ENCODE measurements at regions not wholly inside any gene's neighbourhood (a gene's known extent, or its start where the extent isn't known, plus 50 kb on each side); places are given as distances from the start of the nearest gene placed in this dataset.

- DNase-seq (ENCODE audit: low spot score): no peak
These were observed 333.3 kb upstream of the HSF2 start for GRCh38 chr6:122066200-122066599.

GRCh38 chr6:122068291-122068769 is 331.1 kb upstream of the HSF2 start:
- no peak for DNase-seq (ENCODE audit: low spot score)

- no peak for DNase-seq (ENCODE audit: low spot score)
These were observed 329.5 kb upstream of the HSF2 start for GRCh38 chr6:122069932-122070331.

GRCh38 chr6:122072014-122072647 is 327.3 kb upstream of the HSF2 start:
- DNase-seq (ENCODE audit: low spot score): no peak

GRCh38 chr6:122075084-122075838 is 324.2 kb upstream of the HSF2 start:
- no peak for DNase-seq (ENCODE audit: low spot score)

GRCh38 chr6:122075917-122076316 is 323.5 kb upstream of the HSF2 start:
- DNase-seq (ENCODE audit: low spot score): no peak

GRCh38 chr6:122077603-122078002 is 321.8 kb upstream of the HSF2 start:
- DNase-seq (ENCODE audit: low spot score): no peak

GRCh38 chr6:122078481-122078880 is 321.0 kb upstream of the HSF2 start:
- no peak for DNase-seq (ENCODE audit: low spot score)

- DNase-seq (ENCODE audit: low spot score): no peak
These were observed 319.5 kb upstream of the HSF2 start for GRCh38 chr6:122079916-122080315.

GRCh38 chr6:122081921-122082320 is 317.5 kb upstream of the HSF2 start:
- DNase-seq (ENCODE audit: low spot score): no peak

- DNase-seq (ENCODE audit: low spot score): no peak
These were observed 317.1 kb upstream of the HSF2 start for GRCh38 chr6:122082370-122082769.

GRCh38 chr6:122092366-122092765 is 307.1 kb upstream of the HSF2 start:
- DNase-seq (ENCODE audit: low spot score): no peak

GRCh38 chr6:122098201-122098678 is 301.2 kb upstream of the HSF2 start:
- no peak for DNase-seq (ENCODE audit: low spot score)

GRCh38 chr6:122102026-122102425 is 297.4 kb upstream of the HSF2 start:
- no peak for DNase-seq (ENCODE audit: low spot score)

- DNase-seq (ENCODE audit: low spot score): no peak
These were observed 292.1 kb upstream of the HSF2 start for GRCh38 chr6:122107256-122107852.

- no peak for DNase-seq (ENCODE audit: low spot score)
These were observed 290.4 kb upstream of the HSF2 start for GRCh38 chr6:122109075-122109474.

GRCh38 chr6:122114717-122115116 is 284.7 kb upstream of the HSF2 start:
- DNase-seq (ENCODE audit: low spot score): no peak

GRCh38 chr6:122116119-122116834 is 283.2 kb upstream of the HSF2 start:
- no peak for DNase-seq (ENCODE audit: low spot score)

GRCh38 chr6:122116835-122117627 is 282.4 kb upstream of the HSF2 start:
- DNase-seq (ENCODE audit: low spot score): no peak

GRCh38 chr6:122118945-122119506 is 280.4 kb upstream of the HSF2 start:
- DNase-seq (ENCODE audit: low spot score): no peak

- no peak for DNase-seq (ENCODE audit: low spot score)
These were observed 277.2 kb upstream of the HSF2 start for GRCh38 chr6:122122202-122122601.

Measured in RKO (cell line).